ENCODE measurements at regions not wholly inside any gene's neighbourhood (a gene's known extent, or its start where the extent isn't known, plus 50 kb on each side); places are given as distances from the start of the nearest gene placed in this dataset.

GRCh38 chrX:124836786-124837185, 482.9 kb upstream of the TEX13C start:
- H3K27me3 ChIP-seq (ENCODE audit: insufficient read depth, poor library complexity, severe bottlenecking), result no peaks in the 10 kb centered on the region
- TF ChIP-seq, protein P1, sequence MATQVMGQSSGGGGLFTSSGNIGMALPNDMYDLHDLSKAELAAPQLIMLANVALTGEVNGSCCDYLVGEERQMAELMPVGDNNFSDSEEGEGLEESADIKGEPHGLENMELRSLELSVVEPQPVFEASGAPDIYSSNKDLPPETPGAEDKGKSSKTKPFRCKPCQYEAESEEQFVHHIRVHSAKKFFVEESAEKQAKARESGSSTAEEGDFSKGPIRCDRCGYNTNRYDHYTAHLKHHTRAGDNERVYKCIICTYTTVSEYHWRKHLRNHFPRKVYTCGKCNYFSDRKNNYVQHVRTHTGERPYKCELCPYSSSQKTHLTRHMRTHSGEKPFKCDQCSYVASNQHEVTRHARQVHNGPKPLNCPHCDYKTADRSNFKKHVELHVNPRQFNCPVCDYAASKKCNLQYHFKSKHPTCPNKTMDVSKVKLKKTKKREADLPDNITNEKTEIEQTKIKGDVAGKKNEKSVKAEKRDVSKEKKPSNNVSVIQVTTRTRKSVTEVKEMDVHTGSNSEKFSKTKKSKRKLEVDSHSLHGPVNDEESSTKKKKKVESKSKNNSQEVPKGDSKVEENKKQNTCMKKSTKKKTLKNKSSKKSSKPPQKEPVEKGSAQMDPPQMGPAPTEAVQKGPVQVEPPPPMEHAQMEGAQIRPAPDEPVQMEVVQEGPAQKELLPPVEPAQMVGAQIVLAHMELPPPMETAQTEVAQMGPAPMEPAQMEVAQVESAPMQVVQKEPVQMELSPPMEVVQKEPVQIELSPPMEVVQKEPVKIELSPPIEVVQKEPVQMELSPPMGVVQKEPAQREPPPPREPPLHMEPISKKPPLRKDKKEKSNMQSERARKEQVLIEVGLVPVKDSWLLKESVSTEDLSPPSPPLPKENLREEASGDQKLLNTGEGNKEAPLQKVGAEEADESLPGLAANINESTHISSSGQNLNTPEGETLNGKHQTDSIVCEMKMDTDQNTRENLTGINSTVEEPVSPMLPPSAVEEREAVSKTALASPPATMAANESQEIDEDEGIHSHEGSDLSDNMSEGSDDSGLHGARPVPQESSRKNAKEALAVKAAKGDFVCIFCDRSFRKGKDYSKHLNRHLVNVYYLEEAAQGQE (IDR thresholded peaks at IDR 0.05; ENCODE audit: insufficient replicate concordance, low read depth), result no peak
- TF ChIP-seq POLR2AphosphoS5 (IDR thresholded peaks at IDR 0.05; ENCODE audit: low read depth) (no peak), SPI1 (IDR thresholded peaks at IDR 0.05; ENCODE audit: borderline replicate concordance, low read depth) (no peak), GABPA (IDR thresholded peaks at IDR 0.05; ENCODE audit: low read depth) (no peak)
- TF ChIP-seq, protein P2, sequence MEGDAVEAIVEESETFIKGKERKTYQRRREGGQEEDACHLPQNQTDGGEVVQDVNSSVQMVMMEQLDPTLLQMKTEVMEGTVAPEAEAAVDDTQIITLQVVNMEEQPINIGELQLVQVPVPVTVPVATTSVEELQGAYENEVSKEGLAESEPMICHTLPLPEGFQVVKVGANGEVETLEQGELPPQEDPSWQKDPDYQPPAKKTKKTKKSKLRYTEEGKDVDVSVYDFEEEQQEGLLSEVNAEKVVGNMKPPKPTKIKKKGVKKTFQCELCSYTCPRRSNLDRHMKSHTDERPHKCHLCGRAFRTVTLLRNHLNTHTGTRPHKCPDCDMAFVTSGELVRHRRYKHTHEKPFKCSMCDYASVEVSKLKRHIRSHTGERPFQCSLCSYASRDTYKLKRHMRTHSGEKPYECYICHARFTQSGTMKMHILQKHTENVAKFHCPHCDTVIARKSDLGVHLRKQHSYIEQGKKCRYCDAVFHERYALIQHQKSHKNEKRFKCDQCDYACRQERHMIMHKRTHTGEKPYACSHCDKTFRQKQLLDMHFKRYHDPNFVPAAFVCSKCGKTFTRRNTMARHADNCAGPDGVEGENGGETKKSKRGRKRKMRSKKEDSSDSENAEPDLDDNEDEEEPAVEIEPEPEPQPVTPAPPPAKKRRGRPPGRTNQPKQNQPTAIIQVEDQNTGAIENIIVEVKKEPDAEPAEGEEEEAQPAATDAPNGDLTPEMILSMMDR (IDR thresholded peaks at IDR 0.05; ENCODE audit: insufficient read depth, low read length), result no peak
- H3K27ac ChIP-seq (replicated peaks), result no peak overlapping the region
- DNase-seq (ENCODE audit: low read depth in 1 of 2, low spot score in 1 of 2), result no peak
- no peak overlapping the region for H3K4me3 ChIP-seq (replicated peaks; ENCODE audit: insufficient read depth, low read length)

GRCh38 chrX:124842205-124842604, 477.5 kb upstream of the TEX13C start:
- no peak for DNase-seq (ENCODE audit: low read depth in 1 of 2, low spot score in 1 of 2)
- TF ChIP-seq, protein P1 (IDR thresholded peaks at IDR 0.05; ENCODE audit: insufficient replicate concordance, low read depth), result no peak
- no peak for TF ChIP-seq POLR2AphosphoS5 (IDR thresholded peaks at IDR 0.05; ENCODE audit: low read depth)
- TF ChIP-seq SPI1 (IDR thresholded peaks at IDR 0.05; ENCODE audit: borderline replicate concordance, low read depth), result no peak
- TF ChIP-seq GABPA (IDR thresholded peaks at IDR 0.05; ENCODE audit: low read depth), result no peak
- TF ChIP-seq, protein P2 (IDR thresholded peaks at IDR 0.05; ENCODE audit: insufficient read depth, low read length), result no peak
- Histone ChIP-seq H3K4me3 (replicated peaks; ENCODE audit: insufficient read depth, low read length) (no peak overlapping the region), H3K27me3 (ENCODE audit: insufficient read depth, poor library complexity, severe bottlenecking) (no peaks in the 10 kb centered on the region), H3K27ac (replicated peaks) (no peak overlapping the region)

DNA sequence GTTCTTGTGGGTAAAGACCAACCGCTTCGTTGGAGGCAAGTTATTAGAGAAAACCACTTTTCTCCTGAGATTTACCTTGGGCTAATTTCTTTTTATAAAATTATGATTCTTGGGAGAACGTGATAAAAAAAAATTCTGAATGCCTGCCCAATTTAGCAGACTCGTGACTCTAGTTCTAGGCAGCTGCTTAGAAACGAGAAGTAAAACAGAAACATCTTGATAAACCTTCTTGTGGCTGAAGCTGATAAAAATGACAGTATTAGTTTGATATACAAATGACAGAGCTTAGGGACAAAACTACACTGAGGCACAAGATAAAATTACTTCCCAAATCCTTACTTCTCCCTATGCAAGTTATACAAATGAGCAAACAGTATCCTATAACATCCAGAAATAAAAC, 458.9 kb upstream of the TEX13C start:
- Histone ChIP-seq H3K27me3 (ENCODE audit: insufficient read depth, poor library complexity, severe bottlenecking) (no peaks in the 10 kb centered on the region), H3K27ac (replicated peaks) (no peak overlapping the region), H3K4me3 (replicated peaks; ENCODE audit: insufficient read depth, low read length) (no peak overlapping the region)
- TF ChIP-seq, protein P2 (IDR thresholded peaks at IDR 0.05; ENCODE audit: insufficient read depth, low read length), result no peak
- TF ChIP-seq GABPA (IDR thresholded peaks at IDR 0.05; ENCODE audit: low read depth) (no peak), SPI1 (IDR thresholded peaks at IDR 0.05; ENCODE audit: borderline replicate concordance, low read depth) (no peak), POLR2AphosphoS5 (IDR thresholded peaks at IDR 0.05; ENCODE audit: low read depth) (no peak)
- TF ChIP-seq, protein P1 (IDR thresholded peaks at IDR 0.05; ENCODE audit: insufficient replicate concordance, low read depth), result no peak
- no peak for DNase-seq (ENCODE audit: low read depth in 1 of 2, low spot score in 1 of 2)

Data from HL-60 (cell line).